OCI-LY3 (cell line): ENCODE measurements at regions not wholly inside any gene's neighbourhood (a gene's known extent, or its start where the extent isn't known, plus 50 kb on each side); places are given as distances from the start of the nearest gene placed in this dataset.

ENCODE experiments used
- H2AFZ ChIP-seq: fragments of 200-600, 300-600 bp; shearing (Covaris generic); 2 replicates; pipeline ENCODE4 v1.6.0; 2014; ENCODE audit warnings: antibody characterized with exemption, low read depth, low read length
- H3K27ac ChIP-seq: fragments of 200-600, 300-600 bp; sonication (generic); 2 replicates; pipeline ENCODE4 v1.5.1; 2014; ENCODE audit warnings: mild to moderate bottlenecking, low read length, moderate library complexity, mixed read lengths
- H3K27me3 ChIP-seq: fragments of 200-600, 300-600 bp; sonication (generic); 2 replicates; pipeline ENCODE4 v1.6.1; 2014; ENCODE audit warnings: low read depth, low read length, mixed read lengths
- H3K36me3 ChIP-seq: fragments of 200-600, 300-600 bp; sonication (generic); replicated peaks from 2 replicates; pipeline ENCODE3; 2014; ENCODE audit warnings: low read depth, low read length, mixed read lengths
- H3K4me1 ChIP-seq: fragments of 300-600, 200-600 bp; sonication (generic); 2 replicates; pipeline ENCODE4 v1.6.1; 2014; ENCODE audit warnings: low read length, mixed read lengths
- H3K4me2 ChIP-seq: fragments of 200-600, 300-600 bp; sonication (generic); 2 replicates; pipeline ENCODE4 v1.6.1; 2014; ENCODE audit warnings: low read length, mixed read lengths
- H3K4me3 ChIP-seq: fragments of 300-600, 200-600 bp; sonication (generic); 2 replicates; pipeline ENCODE4 v1.5.1; 2014; ENCODE audit warnings: antibody characterized with exemption, mild to moderate bottlenecking, low read length, moderate library complexity
- H3K79me2 ChIP-seq: fragments of 300-600, 200-600 bp; shearing (Covaris generic); 2 replicates; pipeline ENCODE4 v1.6.1; 2014; ENCODE audit warnings: mild to moderate bottlenecking, low read length, mixed read lengths
- H3K9ac ChIP-seq: fragments of 300-600, 200-600 bp; shearing (Covaris generic); 2 replicates; pipeline ENCODE4 v1.6.0; 2014; ENCODE audit warnings: mild to moderate bottlenecking, low read length, moderate library complexity
- H3K9me3 ChIP-seq: fragments of 200-600, 300-600 bp; shearing (Covaris generic); 2 replicates; pipeline ENCODE4 v1.6.1; 2014; ENCODE audit warnings: low read length, mixed read lengths; ENCODE audit not compliant: insufficient read depth
- H4K20me1 ChIP-seq: fragments of 200-600, 300-600 bp; sonication (generic); 2 replicates; pipeline ENCODE4 v1.6.1; 2016; ENCODE audit warnings: low read length, mixed read lengths; ENCODE audit not compliant: insufficient read depth
- EZH2phosphoT487 ChIP-seq: fragments of 200-600 bp; shearing (Covaris generic); IDR thresholded peaks from 2 replicates; pipeline ENCODE4 v1.6.1; 2018; ENCODE audit warnings: antibody characterized with exemption, mixed run types, low read depth
- TF ChIP-seq, protein P1 (sequence below): fragments of 200-600, 300-600 bp; sonication (generic); IDR thresholded peaks from 2 replicates; pipeline ENCODE4 v1.5.1; 2014; ENCODE audit warnings: antibody characterized with exemption, low read length, low read depth

DNA sequence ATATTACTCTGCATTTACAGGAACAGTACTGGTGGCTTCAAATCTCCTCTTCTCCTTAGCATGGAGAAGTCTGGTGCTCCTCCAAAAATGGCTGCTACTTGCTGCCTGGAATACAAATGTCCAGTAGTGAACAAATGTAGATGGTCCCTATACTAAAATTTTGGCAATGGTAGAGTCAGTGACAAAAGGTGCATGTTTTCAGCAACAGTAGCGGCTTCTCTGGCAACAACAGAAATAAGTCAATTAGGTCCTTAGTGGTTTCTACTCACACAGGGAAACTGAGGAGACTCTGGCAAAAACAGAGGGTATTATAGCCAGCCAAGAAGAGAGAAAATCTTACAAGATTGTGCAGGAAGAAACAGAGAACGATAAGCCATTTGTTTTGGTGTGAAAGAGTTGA, 1368.4 kb upstream of the ADGRL3 start:
- Histone ChIP-seq H3K9me3 (no peaks in the 10 kb centered on the region), H3K36me3 (no peaks in the 10 kb centered on the region), H3K9ac (no peak overlapping the region), H3K27me3 (no peaks in the 10 kb centered on the region), H4K20me1 (no peaks in the 10 kb centered on the region), H3K4me2 (no peak overlapping the region), H3K4me1 (no peaks in the 10 kb centered on the region), H3K79me2 (no peaks in the 10 kb centered on the region), H3K27ac (no peak overlapping the region), H3K4me3 (no peak overlapping the region), H2AFZ (peak overlapping the region; percentile 48; the same call in 1 of the 2 replicates)
- TF ChIP-seq, protein P1, sequence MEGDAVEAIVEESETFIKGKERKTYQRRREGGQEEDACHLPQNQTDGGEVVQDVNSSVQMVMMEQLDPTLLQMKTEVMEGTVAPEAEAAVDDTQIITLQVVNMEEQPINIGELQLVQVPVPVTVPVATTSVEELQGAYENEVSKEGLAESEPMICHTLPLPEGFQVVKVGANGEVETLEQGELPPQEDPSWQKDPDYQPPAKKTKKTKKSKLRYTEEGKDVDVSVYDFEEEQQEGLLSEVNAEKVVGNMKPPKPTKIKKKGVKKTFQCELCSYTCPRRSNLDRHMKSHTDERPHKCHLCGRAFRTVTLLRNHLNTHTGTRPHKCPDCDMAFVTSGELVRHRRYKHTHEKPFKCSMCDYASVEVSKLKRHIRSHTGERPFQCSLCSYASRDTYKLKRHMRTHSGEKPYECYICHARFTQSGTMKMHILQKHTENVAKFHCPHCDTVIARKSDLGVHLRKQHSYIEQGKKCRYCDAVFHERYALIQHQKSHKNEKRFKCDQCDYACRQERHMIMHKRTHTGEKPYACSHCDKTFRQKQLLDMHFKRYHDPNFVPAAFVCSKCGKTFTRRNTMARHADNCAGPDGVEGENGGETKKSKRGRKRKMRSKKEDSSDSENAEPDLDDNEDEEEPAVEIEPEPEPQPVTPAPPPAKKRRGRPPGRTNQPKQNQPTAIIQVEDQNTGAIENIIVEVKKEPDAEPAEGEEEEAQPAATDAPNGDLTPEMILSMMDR = no peak
- TF ChIP-seq EZH2phosphoT487 = no peak

DNA sequence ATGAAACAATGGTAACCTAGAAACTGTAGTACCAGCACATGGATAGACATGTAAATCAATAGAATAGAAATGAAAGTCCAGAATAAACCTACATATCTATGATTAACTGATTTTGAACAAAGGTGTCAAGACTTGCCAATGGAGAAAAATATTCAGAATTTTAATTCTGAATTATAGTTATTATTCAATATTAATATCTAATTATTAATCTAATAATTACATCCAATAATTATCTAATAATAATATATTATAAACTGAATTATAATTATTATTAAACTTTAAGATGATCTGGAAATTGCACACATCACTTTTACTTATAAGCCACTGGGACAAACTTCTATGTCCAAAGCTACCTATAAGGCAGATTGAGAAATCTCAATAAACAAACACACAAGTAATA, 1365.2 kb upstream of the ADGRL3 start:
- Histone ChIP-seq H2AFZ (no peak overlapping the region), H3K36me3 (no peaks in the 10 kb centered on the region), H3K9me3 (no peaks in the 10 kb centered on the region), H4K20me1 (no peaks in the 10 kb centered on the region), H3K4me2 (no peak overlapping the region), H3K27me3 (no peaks in the 10 kb centered on the region), H3K4me3 (no peak overlapping the region), H3K27ac (no peak overlapping the region), H3K79me2 (no peaks in the 10 kb centered on the region), H3K4me1 (no peaks in the 10 kb centered on the region), H3K9ac (no peak overlapping the region)
- no peak for TF ChIP-seq EZH2phosphoT487
- TF ChIP-seq, protein P1 = no peak

DNA sequence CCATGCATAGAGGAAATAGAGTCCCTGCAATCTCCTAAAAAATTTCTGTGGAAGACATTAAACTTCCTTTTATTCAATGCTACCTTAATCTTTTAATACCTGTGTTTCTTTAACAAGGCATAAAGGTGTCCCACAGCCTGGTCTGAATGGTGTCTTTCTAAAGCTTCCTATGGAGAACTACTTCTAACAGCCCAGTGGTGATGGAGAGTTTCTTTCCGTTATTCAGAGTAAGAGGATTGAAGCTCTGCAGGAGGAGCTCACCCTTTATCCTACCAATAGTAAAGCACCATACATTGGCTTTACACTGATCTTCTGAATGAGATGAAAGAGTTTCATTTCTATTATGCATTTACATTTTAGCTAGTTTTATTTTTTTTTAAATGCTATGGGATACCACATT, 1362.4 kb upstream of the ADGRL3 start:
- no peaks in the 10 kb centered on the region for H3K79me2 ChIP-seq
- no peak overlapping the region for H3K27ac ChIP-seq
- H2AFZ ChIP-seq = no peak overlapping the region
- TF ChIP-seq EZH2phosphoT487 = no peak
- TF ChIP-seq, protein P1 = no peak
- H3K4me2 ChIP-seq = no peak overlapping the region
- no peaks in the 10 kb centered on the region for H3K27me3 ChIP-seq
- H3K4me3 ChIP-seq = no peak overlapping the region
- H3K36me3 ChIP-seq = no peaks in the 10 kb centered on the region
- H3K4me1 ChIP-seq = no peaks in the 10 kb centered on the region
- no peaks in the 10 kb centered on the region for H3K9me3 ChIP-seq
- no peak overlapping the region for H3K9ac ChIP-seq
- no peaks in the 10 kb centered on the region for H4K20me1 ChIP-seq

DNA sequence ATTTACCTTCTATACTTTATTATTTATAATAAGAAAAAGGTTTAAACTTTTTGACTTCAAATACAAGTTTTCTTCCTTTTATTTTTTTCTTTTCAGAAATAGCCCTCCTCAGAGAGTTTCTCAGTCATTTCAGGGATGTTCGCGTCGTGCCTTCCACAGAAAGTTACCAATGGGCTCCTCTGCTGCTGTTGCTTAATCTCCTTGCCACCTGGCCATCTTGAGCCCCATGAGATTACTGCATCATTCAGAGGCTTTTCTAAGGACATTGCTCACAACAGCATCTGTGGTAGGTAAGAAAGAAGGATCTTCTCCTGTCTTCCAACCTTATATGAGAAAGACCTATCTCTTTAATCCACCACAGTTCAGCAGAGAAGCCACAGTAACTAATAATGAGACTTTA, 1361.9 kb upstream of the ADGRL3 start:
- H3K9ac ChIP-seq = no peak overlapping the region
- TF ChIP-seq, protein P1 = no peak
- no peak for TF ChIP-seq EZH2phosphoT487
- no peaks in the 10 kb centered on the region for H3K9me3 ChIP-seq
- no peaks in the 10 kb centered on the region for H4K20me1 ChIP-seq
- H3K79me2 ChIP-seq = no peaks in the 10 kb centered on the region
- H3K4me1 ChIP-seq = no peaks in the 10 kb centered on the region
- no peaks in the 10 kb centered on the region for H3K27me3 ChIP-seq
- no peaks in the 10 kb centered on the region for H3K36me3 ChIP-seq
- H3K4me2 ChIP-seq = no peak overlapping the region
- H2AFZ ChIP-seq = no peak overlapping the region
- H3K27ac ChIP-seq = no peak overlapping the region
- H3K4me3 ChIP-seq = no peak overlapping the region
